NCI-H748 treated with DMSO at 0.1 percent for 48 hours (cell line): ENCODE measurements at regions not wholly inside any gene's neighbourhood (a gene's known extent, or its start where the extent isn't known, plus 50 kb on each side); places are given as distances from the start of the nearest gene placed in this dataset.

Experiments
- DNase-seq: peaks from one replicate; lab custom pipeline; 2025; lab: John Stamatoyannopoulos, UW

DNA sequence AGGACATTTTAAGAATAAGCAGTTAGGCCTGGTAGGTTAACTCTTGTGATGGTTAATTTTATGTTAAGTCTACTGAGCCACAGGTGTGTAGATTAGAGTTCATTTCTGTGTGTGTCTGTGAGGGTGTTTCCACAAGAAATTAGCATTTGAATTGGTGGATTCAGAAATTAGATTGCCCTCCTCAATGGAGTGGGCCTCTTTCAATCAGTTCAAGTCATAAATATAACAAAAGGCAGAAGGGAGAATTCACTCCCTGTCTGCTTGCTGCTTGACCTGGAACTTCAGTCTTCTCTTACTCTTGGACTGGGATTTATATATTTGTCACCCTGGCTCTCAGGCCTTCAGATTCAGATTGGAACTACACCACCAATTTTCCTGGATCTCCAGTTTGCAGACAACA, 55.3 kb upstream of the POM121L12 start:
- no peak for DNase-seq

DNA sequence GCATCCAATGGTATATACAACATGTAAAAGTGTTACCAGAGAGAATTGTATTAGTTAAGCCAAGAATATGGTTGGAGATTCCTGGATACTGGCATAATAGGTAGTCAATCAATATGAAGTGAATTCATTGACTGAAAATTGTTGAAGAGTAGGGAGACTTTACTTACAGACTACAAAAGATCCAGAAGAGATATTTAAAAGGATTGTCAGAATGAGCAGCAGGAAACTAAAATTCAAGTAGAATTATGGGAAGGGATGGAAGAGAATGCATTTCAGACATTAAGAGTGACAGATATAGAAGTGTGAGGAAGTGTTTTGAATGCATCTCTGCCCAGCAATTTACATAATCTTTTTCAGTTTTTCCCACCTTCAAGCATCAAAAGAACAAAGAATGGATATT, 62.3 kb upstream of the POM121L12 start:
- DNase-seq = no peak

DNA sequence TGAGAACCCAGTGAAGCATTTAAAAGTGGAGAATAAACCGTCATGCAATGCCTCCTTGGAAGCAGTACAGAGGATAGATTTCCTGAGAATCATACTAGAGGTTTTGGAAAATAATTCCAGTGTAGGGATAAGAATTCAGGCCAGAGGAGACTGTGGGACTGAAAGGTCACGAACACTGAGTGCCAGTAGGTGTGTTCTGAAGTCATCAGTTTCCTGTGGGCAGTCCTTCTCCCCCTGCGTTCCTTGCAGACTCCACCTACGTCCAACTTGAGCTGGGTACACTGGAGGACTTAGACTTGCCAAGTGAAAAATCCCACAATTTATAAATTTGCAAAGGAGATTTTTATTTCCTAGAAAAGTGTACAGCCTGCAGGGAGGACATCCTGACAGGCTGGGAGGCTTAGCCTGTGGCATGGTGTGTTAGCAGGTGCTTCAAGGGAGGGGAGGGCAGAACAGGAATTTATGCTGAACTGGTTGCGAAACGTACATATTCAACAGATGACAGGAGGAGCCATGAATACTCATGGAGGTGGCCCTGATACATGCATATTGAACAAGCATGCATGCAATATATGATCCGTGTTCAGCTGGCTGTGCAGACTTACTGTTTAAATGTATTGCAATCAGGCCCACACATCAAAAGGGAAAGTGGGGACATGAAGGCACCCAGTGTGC, 72.9 kb upstream of the POM121L12 start:
- no peak for DNase-seq

DNA sequence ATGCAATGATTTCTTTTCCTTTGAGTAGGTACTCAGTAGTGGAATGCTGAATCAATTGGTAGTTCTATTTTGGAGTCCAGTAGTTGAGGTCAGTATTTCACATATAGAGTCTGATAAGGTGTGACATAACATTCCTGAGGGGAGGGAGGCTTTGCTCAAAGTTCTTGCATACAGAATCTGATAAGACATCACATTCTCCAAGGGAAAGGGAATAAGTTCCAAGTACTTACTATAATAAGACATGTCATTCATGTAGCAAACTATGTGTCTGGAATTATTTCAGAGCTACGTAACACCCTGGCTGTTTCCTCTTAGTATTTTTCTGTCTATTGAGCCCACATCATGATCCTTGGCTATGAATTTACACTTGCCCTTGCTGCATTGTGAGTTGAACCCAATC, 74.3 kb upstream of the POM121L12 start:
- DNase-seq = no peak

DNA sequence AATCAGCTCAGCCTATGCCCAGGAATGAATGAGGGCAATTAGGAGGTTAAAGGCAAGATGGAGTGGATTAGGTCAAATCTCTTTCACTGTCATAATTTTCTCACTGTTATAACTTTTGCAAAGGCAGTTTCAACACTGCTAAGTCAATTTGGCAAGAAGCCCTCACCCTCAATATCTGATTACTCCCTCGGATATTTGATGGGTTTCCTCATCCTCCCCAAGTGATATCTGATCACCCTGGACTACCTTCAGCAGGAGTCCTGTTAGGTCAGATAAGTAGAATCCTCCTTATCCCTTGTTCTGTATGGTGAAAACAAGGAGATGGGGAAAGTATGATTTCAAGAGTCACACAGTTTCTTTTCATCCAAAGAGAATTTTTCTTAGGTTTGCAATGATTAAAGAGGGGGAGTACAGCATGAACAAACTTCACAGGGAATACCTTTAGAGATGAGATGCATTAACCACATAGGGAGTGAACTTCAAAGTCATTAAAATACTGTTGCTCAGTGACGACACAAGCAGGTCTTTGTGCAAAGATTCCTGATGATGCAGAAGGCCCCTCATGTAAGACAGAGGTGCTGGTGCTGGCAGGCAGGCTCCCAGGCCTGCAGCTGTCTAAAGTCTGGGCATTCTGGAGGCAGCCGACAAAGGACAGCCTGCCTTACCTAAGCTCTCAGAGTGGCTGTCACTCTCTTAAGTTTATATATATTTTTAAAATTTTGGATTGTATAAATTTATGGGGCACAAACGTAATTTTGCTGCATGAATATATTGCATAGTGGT, 75.4 kb upstream of the POM121L12 start:
- no peak for DNase-seq

DNA sequence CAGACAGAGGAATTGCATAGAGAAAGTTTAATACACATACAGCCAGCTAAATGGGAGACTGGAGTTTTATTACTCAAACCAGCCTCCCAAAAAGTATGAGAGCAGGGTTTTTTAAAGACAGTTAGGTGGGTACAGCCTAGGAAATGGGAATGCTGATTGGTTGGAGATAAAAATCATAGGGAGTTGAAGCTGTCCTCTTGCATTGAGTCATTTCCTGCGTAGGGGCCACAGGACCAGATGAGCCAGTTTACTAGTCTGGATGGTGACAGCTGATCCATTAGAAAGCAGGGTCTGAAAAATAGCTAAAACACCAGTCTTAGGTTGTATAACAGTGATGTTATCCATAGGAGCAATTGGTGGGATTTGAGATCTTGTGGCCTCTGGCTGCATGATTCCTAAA, 76.1 kb upstream of the POM121L12 start:
- no peak for DNase-seq

DNA sequence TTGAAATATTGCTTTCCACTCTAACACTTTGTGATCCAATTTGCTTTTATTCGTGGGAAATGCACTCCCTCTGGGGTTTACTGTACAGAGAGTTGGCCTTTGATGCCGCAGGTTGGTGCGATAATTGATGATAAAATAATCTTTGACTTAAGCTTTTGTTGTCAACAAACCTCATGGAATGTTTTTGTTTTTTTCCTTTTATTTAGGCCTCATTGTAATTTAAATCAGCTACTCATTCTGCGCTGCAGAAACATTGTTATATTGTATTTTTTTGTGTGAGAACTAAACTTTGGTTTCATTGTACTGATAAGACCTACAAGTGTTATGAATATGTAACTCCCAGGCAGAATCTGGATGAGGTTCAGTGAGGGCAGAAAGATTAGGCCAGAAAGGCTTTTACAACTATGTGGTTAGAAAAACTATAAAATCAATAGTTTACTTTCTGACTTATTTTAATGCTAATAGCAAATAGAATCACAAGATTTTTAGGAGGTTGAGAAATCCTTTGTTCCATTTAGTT, 76.8 kb upstream of the POM121L12 start:
- DNase-seq = no peak

DNA sequence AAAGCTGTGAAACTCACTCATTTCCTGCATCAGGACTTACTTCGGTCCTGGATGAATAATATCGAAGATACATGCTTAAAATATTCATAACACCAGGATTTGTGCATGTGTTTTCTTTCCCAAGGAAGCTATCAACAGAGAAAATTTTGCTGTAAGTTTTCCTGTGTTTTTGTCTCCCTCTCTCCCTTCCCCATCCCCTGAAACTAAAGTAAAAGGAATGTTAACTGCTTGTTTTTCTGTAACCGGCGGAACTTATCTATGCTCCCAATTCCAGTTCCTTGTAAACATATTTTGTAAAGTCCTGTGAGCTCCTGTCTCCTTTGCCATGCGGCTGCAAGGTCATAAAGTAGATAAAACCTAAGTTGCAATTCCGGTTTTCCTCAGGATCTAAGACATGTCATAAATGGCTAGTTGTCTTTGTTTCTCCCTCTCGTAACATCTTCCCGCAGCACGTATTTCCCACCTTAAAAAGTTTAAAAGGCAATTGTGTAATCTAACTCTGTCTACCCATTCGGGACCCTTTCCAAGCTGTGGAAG, 79.0 kb upstream of the POM121L12 start:
- no peak for DNase-seq

DNA sequence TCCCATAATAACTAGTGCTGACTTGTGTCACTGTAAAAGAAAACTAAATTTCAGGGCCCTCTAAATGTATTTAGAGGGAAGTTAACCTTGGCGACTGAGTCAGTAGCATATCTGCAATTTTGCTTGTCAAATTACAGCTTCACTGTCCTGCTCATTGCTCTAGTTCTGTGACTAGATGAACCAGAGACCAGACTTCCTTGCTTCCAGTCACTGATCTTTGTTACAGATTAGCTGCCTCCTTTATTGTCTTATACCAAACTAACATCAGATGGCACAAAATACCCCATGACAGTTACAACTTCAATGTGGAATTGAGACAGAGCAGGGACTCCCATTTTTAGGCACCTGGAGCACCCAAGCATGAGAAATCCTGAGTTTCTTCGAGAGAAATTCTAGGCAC, 79.9 kb upstream of the POM121L12 start:
- DNase-seq = no peak

DNA sequence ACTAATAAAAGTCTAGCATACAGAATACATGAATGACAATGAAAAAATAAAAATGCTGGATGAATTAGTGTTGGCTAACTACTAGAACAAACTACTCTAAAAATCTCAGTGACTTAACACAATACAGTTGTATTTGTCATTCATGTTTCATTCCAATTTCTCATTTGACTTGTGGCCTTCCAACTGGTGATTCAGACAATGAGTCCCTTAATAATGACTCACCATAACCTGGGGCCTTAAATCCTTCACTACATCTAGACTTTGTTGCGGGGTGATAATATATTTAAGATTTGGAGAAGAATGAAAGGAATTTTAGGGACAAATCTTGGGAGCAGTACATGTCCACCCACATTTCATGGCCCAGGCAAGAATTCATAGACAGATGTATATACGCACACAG, 90.5 kb upstream of the POM121L12 start:
- DNase-seq = no peak

DNA sequence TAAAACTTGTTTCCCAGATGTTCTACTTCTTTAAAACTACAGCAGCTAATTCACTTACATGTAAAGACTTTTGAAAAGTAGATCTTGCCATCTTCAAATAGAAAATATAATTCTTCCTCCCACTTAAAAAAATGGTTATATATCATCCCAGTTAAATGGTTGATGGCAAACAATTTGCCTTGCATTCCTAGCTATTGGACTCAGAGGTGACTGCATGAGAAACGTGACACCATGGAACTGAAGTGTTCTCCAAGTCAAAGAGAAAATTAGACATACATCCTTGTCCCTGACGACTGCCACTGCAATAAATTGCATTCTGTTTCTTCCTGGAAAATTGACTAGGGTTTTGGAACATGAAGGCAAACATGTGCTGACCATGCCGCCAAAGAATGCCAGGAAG, 95.0 kb upstream of the POM121L12 start:
- DNase-seq = no peak

DNA sequence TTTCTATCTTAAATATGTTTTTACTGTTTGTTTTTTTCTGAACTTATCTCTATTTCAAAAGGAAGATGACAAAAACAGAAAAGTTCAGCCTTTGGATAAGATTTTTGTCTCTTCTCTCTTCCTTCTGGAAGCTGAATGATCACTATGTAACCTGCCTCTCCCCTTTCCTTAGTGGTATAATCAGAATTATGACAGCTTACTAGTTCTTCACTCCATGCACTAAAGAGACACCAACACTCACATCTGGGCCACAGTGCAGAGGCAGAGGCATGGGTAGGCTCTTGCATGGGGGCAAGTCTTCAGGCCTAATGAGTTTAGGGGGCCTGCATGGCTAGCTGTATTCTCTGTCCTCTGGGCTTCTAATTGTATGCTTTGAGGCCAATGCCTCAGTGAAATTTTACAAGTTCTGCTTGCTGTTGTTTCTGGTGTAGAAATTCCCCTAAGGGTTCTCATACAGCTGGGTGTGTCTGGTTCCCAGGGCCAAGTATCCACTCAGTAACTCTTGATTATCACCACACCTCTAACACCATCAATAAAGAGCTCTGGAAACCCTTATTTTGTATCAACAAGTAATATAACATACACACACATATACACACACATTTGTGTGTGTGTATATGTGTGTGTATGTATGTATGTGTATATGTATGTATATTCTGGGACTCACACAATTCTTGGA, 96.8 kb upstream of the POM121L12 start:
- no peak for DNase-seq

DNA sequence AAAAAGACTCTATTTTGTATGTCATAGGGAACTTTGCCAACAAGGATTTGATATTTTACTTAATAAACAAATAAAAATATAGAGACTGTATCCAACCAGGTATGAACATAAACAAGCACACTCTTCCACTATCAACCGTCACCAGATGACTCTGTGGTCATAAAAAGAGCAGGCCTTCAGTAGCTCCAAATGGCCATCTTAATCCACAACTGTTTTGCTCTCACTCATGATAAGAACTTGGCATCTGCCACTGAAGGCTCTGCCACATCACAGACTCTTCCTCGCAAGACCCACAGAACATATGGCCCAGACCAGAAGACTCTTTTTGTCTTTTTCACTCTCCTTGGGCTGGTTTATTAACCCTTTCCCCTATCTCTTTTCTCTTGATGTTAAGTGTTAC, 98.7 kb upstream of the POM121L12 start:
- no peak for DNase-seq

DNA sequence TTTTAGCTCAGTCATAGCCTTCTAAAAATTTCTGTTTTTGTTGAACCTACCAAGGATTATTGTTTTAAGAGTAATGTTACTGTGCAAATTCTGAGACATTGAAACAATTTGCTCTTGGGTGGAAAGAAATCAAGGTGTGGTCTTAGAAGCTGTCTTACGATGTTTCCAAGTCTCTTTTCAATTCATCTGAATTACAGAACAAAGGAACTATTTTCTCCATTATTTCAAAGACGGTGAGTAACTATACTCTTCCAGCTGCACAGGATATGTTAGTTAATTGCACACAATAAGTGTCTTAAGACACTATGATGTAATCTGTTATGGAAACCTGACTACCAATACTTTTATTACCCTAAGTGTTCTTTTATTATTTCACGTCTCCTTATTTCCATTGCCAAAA, 106.8 kb upstream of the POM121L12 start:
- DNase-seq = no peak

DNA sequence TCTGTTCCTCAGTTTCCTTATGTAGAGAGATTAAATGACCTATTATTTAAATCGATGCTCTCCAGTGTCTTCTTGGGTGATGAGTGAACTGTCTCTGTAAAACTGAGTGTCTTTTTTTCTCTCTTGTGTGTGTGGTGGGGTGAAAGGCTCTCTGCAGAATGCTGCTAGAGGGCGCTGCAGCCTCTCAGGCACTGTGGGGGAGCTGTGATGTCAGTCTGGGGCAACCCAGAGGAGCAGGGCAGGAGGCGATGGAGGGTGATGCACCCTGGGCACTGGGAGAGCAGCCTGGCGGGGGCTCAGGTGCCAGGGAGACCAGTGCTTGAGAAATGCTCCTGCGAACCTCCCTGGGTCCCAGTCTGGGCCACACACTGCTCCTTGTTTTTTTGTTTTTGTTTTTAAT, 110.1 kb upstream of the POM121L12 start:
- no peak for DNase-seq

DNA sequence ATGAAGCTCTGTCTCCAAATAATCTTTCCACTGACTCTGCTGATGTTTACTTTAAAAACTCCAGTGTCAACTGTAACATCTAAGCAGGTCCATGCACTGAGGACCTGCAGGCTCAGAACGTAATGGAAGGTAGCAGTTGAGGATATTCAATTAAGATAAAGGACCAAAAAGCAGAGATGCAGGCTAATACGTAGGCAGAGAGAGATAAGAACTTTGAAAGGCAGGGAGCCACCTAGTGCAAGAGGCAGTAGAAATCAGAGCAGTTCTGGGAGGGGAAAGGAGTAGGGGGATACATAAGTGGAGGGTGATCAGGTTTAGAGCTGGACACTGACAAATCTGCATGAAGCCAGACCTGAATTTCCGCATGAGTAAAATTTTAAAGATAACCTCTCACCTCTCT, 114.5 kb upstream of the POM121L12 start:
- peak; percentile 2 for DNase-seq

DNA sequence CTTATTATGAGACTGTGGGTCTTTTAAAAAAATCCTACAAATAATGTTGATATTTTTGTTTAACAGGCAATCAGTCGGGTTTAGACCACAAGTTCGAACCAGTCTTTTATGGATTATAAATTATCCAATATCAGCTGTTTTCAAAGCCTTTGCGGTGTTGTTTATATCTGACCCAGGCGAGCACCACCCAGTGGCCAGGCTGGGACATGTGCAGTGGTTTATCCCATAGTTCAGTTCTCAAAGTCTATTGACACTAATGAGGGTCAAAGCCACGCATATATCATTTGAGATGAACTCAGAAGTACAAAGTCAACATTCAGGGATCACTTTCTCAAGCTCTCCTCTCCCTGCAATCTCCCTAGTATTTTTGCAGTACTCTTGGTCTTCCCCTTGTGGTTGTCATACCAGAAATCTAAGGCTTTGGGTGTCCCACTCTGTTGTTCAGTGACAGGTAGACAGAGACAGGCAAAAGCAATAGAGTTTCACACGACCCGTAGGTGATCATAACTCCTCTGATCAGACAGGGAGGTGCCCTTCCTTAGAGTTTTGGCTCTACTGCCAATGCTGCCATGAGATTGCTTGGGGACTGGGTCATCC, 117.4 kb upstream of the POM121L12 start:
- no peak for DNase-seq

DNA sequence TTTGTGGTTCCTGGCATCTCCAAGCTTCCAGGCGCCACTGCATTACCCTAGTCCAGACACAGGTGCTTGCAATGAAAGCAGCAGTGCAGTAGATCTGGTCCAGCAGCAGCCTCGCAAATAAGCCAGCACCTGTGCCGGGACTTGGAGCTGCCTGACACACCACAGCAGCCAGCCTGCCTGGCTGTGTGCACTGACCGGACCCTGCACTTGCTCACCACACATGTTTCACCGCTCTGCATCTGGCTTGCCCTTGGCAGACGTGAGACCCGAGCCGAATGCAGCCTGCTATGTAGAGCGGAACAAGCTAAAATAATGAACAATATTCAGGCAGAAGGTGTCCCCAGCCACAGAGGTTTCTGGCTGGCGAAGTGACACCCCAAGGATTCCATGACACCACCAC, 123.6 kb upstream of the POM121L12 start:
- no peak for DNase-seq

DNA sequence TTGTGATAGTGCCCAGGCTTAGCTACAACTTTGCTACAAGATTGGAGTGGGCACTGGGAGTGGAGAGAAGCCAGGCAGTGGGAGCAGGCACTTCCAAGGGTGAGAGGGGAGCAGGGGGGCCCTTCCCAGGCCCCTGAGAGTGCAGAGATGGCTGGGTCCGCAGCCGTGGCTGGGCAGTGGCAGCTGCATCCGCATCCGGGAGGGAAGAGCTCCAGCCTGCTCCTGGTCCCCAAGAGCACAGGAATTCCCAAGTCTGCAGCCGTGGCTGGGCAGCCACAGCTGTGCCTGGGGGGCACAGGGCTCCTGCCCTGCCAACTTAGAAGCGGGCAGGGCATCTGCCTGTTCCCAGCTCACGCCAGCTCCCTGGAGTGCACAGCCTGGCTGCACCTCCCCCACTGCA, 124.1 kb upstream of the POM121L12 start:
- no peak for DNase-seq

DNA sequence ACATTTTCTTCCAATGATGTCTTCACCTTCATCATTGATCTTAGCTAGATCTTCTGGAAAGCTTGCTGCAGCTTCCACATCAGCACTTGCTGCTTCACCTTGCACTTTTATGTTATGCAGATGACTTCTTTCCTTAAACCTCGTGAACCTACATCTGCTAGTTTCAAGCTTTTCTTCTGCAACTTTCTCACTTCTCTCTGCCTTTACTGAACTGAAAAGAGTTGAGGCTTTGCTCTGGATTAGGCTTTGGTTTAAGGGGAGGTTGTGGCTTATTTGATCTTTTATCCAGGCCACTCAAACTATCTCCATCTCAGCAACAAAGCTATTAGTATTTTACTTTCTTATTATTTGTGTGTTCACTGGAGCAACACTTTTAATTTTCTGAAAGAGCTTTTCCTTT, 125.5 kb upstream of the POM121L12 start:
- no peak for DNase-seq

DNA sequence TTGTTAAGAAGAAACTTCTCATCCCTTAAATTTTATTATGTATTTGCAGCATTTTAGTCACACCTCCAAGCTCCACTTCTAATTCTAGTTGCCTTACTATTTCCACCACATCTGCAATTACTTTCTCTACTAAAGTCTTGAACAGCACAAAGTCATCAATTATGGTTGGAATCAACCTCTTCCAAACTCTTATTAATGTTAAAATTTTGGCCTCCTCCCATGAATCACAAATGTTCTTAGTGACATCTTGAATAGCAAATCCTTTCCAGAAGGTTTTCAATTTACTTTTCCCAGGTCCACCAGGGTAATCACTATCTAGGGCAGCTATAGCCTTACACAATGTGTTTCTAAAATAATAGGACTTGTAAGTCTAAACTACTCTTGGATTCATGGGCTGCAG, 126.3 kb upstream of the POM121L12 start:
- DNase-seq = no peak

DNA sequence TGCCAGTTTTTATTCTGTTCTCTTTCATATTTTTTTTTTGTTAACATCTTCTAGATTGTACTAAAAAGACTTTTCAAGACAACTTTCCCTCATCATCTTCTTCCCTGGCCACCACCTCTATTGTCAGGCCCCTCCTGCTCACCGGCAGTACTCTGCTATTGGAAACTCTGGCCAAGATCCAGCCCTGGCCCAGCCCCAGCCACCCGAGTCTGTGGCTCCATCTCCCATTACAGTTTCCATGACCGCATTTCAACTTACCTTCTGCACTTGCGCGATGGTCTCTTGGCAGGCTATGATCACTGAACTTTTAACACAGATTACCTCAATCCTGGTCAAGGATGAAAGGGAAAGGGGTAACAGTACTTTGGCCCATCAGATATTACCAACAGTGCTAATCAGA, 137.7 kb upstream of the POM121L12 start:
- no peak for DNase-seq
